HCT116 (cell line): ENCODE measurements at regions not wholly inside any gene's neighbourhood (a gene's known extent, or its start where the extent isn't known, plus 50 kb on each side); places are given as distances from the start of the nearest gene placed in this dataset.

ENCODE experiments used
- ATAC-seq: fragments of 200-7000 bp; cut with Tn5 transposase; 2 replicates; pipeline ENCODE4 v1.9.1; 2020; ENCODE audit warnings: mild to moderate bottlenecking, moderate library complexity
- BruUV-seq: library from RNA; stranded (reverse); fragments of 400-500 nt; replicated peaks from 2 replicates; lab custom pipeline; 2021; lab: Mats Ljungman, UMichigan
- CTCF ChIA-PET: fragments of 300-600 bp; sonication (Branson Sonifier 250); formaldehyde crosslinking; loops from one replicate; lab custom pipeline; 2021; ENCODE audit warnings: antibody characterized with exemption; lab: Charles Lee
- POLR2A ChIA-PET: fragments of 300-600, 350-600 bp; sonication (Branson Sonifier 250); formaldehyde crosslinking; loops from one replicate; lab custom pipeline; 2021; ENCODE audit warnings: antibody characterized with exemption; lab: Charles Lee
- RAD21 ChIA-PET, 2 experiments: fragments of 300-600 bp; sonication (Branson Sonifier 250); formaldehyde crosslinking; loops; one replicate each; lab custom pipeline; 2023; ENCODE audit warnings: low total read pairs in 2 of 2; ENCODE audit not compliant: uncharacterized antibody in 2 of 2, unreplicated experiment in 2 of 2, low non-redundant PET in 1 of 2; lab: Charles Lee
- DNase-seq: peaks from one replicate; pipeline ENCODE4 v3.0.0-alpha.2; 2010; ENCODE audit warnings: low read depth, low spot score
- H2AFZ ChIP-seq: fragments of 200-600 bp; shearing (Covaris generic), sonication (generic); 2 replicates; pipeline ENCODE4 v1.6.1; 2017; ENCODE audit warnings: low read depth, mixed run types, mixed read lengths, antibody characterized with exemption, low read length; ENCODE audit not compliant: poor library complexity, severe bottlenecking
- H3K27ac ChIP-seq: 2 replicates; pipeline ENCODE4 v1.5.1; 2012; ENCODE audit warnings: low read depth, low read length
- H3K27me3 ChIP-seq: fragments of 200-600 bp; sonication (generic); 2 replicates; pipeline ENCODE4 v1.6.1; 2016; ENCODE audit warnings: mixed run types, low read length, mixed read lengths; ENCODE audit not compliant: insufficient read depth
- H3K36me3 ChIP-seq, 2 experiments: fragments of 200-500 bp in 1 of 2; fragments of 200-600 bp in 1 of 2; sonication (Bioruptor generic) in 1 of 2; sonication (generic) in 1 of 2; 2 replicates each; pipeline versions ENCODE4 v1.5.1 to v1.6.1; 2014 to 2016; ENCODE audit warnings: low read length in 2 of 2, inconsistent platforms in 1 of 2, mixed read lengths in 1 of 2, mixed run types in 1 of 2; ENCODE audit not compliant: insufficient read depth in 2 of 2, control insufficient read depth in 1 of 2
- H3K4me1 ChIP-seq, 2 experiments: fragments of 200-600 bp in 1 of 2; sonication (generic) in 1 of 2; 2 replicates each; pipeline versions ENCODE4 v1.5.1 to v1.6.1; 2012 to 2017; ENCODE audit warnings: low read length in 2 of 2, inconsistent platforms in 1 of 2, mild to moderate bottlenecking in 1 of 2, mixed read lengths in 1 of 2, mixed run types in 1 of 2, moderate library complexity in 1 of 2; ENCODE audit not compliant: insufficient read depth in 2 of 2, control insufficient read depth in 1 of 2
- H3K4me2 ChIP-seq: fragments of 200-600 bp; sonication (generic); 2 replicates; pipeline ENCODE4 v1.6.1; 2017; ENCODE audit warnings: mixed run types, low read length, mixed read lengths
- H3K4me3 ChIP-seq, 2 experiments: fragments of 200-600 bp in 1 of 2; sonication (generic) in 1 of 2; replicated peaks in 1 of 2; 2 replicates each; pipeline ENCODE4 v1.5.1; 2011 to 2016; ENCODE audit warnings: low read length in 2 of 2, control low read depth in 1 of 2, low read depth in 1 of 2, mild to moderate bottlenecking in 1 of 2, mixed read lengths in 1 of 2, mixed run types in 1 of 2
- H3K79me2 ChIP-seq: fragments of 200-600 bp; sonication (generic); 2 replicates; pipeline ENCODE4 v1.6.1; 2017; ENCODE audit warnings: mild to moderate bottlenecking, mixed run types, low read length, moderate library complexity, mixed read lengths; ENCODE audit not compliant: insufficient read depth
- H3K9ac ChIP-seq: fragments of 200-600 bp; sonication (generic); 2 replicates; pipeline ENCODE4 v1.6.1; 2016; ENCODE audit warnings: low read length, mixed read lengths
- H3K9me2 ChIP-seq: fragments of 200-600 bp; sonication (generic), shearing (Covaris generic); 2 replicates; pipeline ENCODE4 v1.6.1; 2017; ENCODE audit warnings: mixed run types, mild to moderate bottlenecking, moderate library complexity; ENCODE audit not compliant: insufficient read depth
- H3K9me3 ChIP-seq, 2 experiments: fragments of 200-500 bp in 1 of 2; fragments of 200-600 bp in 1 of 2; sonication (Bioruptor generic) in 1 of 2; sonication (generic) in 1 of 2; 2 replicates each; pipeline ENCODE4 v1.6.1; 2014 to 2017; ENCODE audit warnings: low read length in 2 of 2, mixed read lengths in 2 of 2, inconsistent platforms in 1 of 2, low read depth in 1 of 2, mild to moderate bottlenecking in 1 of 2, mixed run types in 1 of 2, moderate library complexity in 1 of 2; ENCODE audit not compliant: control insufficient read depth in 1 of 2, insufficient read depth in 1 of 2
- H4K20me1 ChIP-seq: fragments of 200-600 bp; sonication (generic), shearing (Covaris generic); 2 replicates; pipeline ENCODE4 v1.6.1; 2017; ENCODE audit warnings: mixed run types, mild to moderate bottlenecking, moderate library complexity; ENCODE audit not compliant: insufficient read depth
- CEBPB ChIP-seq: IDR thresholded peaks from 2 replicates; pipeline ENCODE4 v1.6.1; 2012; ENCODE audit warnings: low read depth
- EZH2 ChIP-seq: fragments of 200-600 bp; sonication (generic); IDR thresholded peaks from 2 replicates; pipeline ENCODE4 v1.6.1; 2017; ENCODE audit warnings: antibody characterized with exemption, mixed run types
- EZH2phosphoT487 ChIP-seq: fragments of 200-600 bp; IDR thresholded peaks from 2 replicates; pipeline ENCODE4 v1.6.1; 2018; ENCODE audit warnings: antibody characterized with exemption, borderline replicate concordance
- FOSL1 ChIP-seq: IDR thresholded peaks from 2 replicates; pipeline ENCODE4 v1.6.1; 2012; ENCODE audit warnings: low read depth
- JUND ChIP-seq: IDR thresholded peaks from 2 replicates; pipeline ENCODE4 v1.6.1; 2012
- POLR2A ChIP-seq: IDR thresholded peaks from 2 replicates; pipeline ENCODE4 v1.7.0; 2011; ENCODE audit warnings: borderline replicate concordance; ENCODE audit not compliant: insufficient read depth, insufficient read length; ENCODE audit errors: extremely low read depth
- POLR2AphosphoS5 ChIP-seq: IDR thresholded peaks from 2 replicates; pipeline ENCODE4 v1.6.1; 2011; ENCODE audit warnings: mild to moderate bottlenecking, low read depth, low read length, moderate library complexity
- REST ChIP-seq: IDR thresholded peaks from 2 replicates; pipeline ENCODE4 v1.6.1; 2012; ENCODE audit warnings: low read depth
- SP1 ChIP-seq: IDR thresholded peaks from 2 replicates; pipeline ENCODE4 v1.6.1; 2012; ENCODE audit warnings: low read depth
- SRF ChIP-seq: IDR thresholded peaks from 2 replicates; pipeline ENCODE4 v1.6.1; 2012; ENCODE audit warnings: low read depth
- ZFX ChIP-seq: fragments of 450-650 bp; IDR thresholded peaks from 2 replicates; pipeline ENCODE4 v1.6.1; 2017
- ZNF274 ChIP-seq: fragments of 200-500 bp; sonication (Bioruptor generic); IDR thresholded peaks from 2 replicates; pipeline ENCODE4 v1.6.1; 2014; ENCODE audit warnings: mild to moderate bottlenecking, low read depth, low read length, inconsistent platforms
- intact Hi-C: fragments of 100-400 bp; cut with micrococcal nuclease; formaldehyde crosslinking; loops from 2 replicates; pipeline ENCODE4 v1.10.0; 2022

- Histone ChIP-seq H3K36me3 (no peaks in the 10 kb centered on the region), H3K4me1 (no peaks in the 10 kb centered on the region), H3K4me2 (no peak overlapping the region), H3K9me3 (peaks cover 0 to 3% of the 10 kb centered on the region in 2 experiments; a peak in 1 of 4 replicates), H3K27me3 (no peaks in the 10 kb centered on the region), H3K27ac (no peak overlapping the region), H3K9me2 (no peaks in the 10 kb centered on the region)
- RAD21 ChIA-PET, result no interaction called here
- BruUV-seq, result no TSS peak
- TF ChIP-seq SP1 (no peak), SRF (no peak), ZFX (no peak), FOSL1 (no peak), POLR2AphosphoS5 (no peak)
- TF ChIP-seq, all 23 proteins: peak for 0
- H3K9ac ChIP-seq, result no peak overlapping the region
- DNase-seq, result no peak
- H4K20me1 ChIP-seq, result no peaks in the 10 kb centered on the region
- no peaks in the 10 kb centered on the region for H3K79me2 ChIP-seq
- intact Hi-C loops, result no loop called here
- no peak for ATAC-seq
- CTCF ChIA-PET, result no interaction called here
- POLR2A ChIA-PET, result no interaction called here
- H3K4me3 ChIP-seq, result no peak overlapping the region
- no peak overlapping the region for H2AFZ ChIP-seq
Observed at GRCh38 chr18:39500306-39500705, 1934.7 kb upstream of the CELF4 start.

GRCh38 chr18:39497821-39498220, 1932.2 kb upstream of the CELF4 start:
- ChIA-PET RAD21 (no interaction called here), POLR2A (no interaction called here), CTCF (no interaction called here)

More at GRCh38 chr18:39497821-39498220, 1932.2 kb upstream of the CELF4 start:
- Histone ChIP-seq H3K27ac (no peak overlapping the region), H3K79me2 (no peaks in the 10 kb centered on the region), H3K27me3 (no peaks in the 10 kb centered on the region), H3K4me3 (no peak overlapping the region), H3K4me2 (no peak overlapping the region), H3K4me1 (no peaks in the 10 kb centered on the region), H3K9me3 (peaks cover 0 to 3% of the 10 kb centered on the region in 2 experiments; a peak in 1 of 4 replicates), H4K20me1 (no peaks in the 10 kb centered on the region), H2AFZ (no peak overlapping the region), H3K9ac (no peak overlapping the region), H3K36me3 (no peaks in the 10 kb centered on the region), H3K9me2 (no peaks in the 10 kb centered on the region)
- TF ChIP-seq EZH2phosphoT487 (no peak), ZNF274 (no peak), CEBPB (no peak), FOSL1 (no peak), REST (no peak), JUND (no peak), EZH2 (no peak), POLR2A (no peak), SP1 (no peak)
- BruUV-seq, result no TSS peak
- no peak for ATAC-seq
- intact Hi-C loops, result no loop called here
- no peak for DNase-seq
